ENCODE measurements at regions not wholly inside any gene's neighbourhood (a gene's known extent, or its start where the extent isn't known, plus 50 kb on each side); places are given as distances from the start of the nearest gene placed in this dataset.

- no peak overlapping the region for H3K4me3 ChIP-seq (ENCODE audit: low read depth, low read length)
- DNase-seq (ENCODE audit: low read depth, low spot score) = no peak
- POLR2A ChIA-PET = no interaction called here
- CTCF ChIA-PET = interaction anchor here (0.9 kb wide), 1 partner anchor 16 kb away, joined by 3 read pairs; no protein-coding TSS in a partner anchor
- no peak for TF ChIP-seq CTCF (IDR thresholded peaks at IDR 0.05; ENCODE audit: insufficient read depth, low read length, missing control alignments)
These were observed 246.1 kb downstream of the LY86 start for GRCh38 chr6:6834356-6835222.

GRCh38 chr6:6835223-6835503 is 246.6 kb downstream of the LY86 start:
- CTCF ChIA-PET = interaction anchor here (0.9 kb wide), 1 partner anchor 16 kb away, joined by 3 read pairs; no protein-coding TSS in a partner anchor
- DNase-seq (ENCODE audit: low read depth, low spot score) = no peak
- no peak for TF ChIP-seq CTCF (IDR thresholded peaks at IDR 0.05; ENCODE audit: insufficient read depth, low read length, missing control alignments)
- POLR2A ChIA-PET = no interaction called here
- H3K4me3 ChIP-seq (ENCODE audit: low read depth, low read length) = no peak overlapping the region

DNA sequence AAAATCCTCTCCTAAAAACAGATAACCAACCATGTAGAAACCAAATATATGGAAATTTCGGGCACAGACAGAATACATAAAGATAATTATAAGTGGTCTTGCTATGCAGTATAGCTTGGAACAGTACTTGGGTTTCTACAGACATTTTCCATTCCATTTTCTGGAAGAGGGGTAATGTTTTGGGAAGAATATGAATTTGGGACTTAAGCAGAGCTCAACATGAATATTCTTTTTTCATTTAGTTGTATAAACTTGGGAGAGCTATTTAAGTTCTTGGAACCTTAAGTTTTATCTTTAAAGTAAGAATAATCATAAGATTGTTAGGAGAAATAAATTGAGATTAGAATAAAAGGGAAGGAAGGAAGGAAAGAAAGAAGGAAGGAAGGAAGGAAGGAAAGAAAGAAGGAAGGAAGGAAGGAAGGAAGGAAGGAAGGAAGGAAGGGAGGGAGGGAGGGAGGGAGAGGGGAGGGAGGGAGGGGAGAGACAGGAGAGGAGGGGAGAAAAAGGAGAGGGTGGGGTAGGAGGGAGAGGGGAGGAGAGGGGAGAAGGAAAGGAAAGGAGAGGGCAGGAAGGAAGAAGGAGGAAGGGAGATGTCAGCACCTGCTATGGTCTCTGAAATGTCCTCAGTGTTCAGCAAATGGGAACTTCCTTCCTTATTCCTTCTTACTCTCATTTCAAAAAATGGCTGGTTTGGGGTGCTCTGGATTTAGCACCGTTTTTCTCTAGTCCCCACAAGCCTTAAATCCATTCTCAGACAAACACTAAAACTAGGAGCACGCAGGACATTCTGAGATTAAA is 248.3 kb downstream of the LY86 start:
- no peak for DNase-seq (ENCODE audit: low read depth, low spot score)
- CTCF ChIA-PET = no interaction called here
- no peak overlapping the region for H3K4me3 ChIP-seq (ENCODE audit: low read depth, low read length)
- POLR2A ChIA-PET = no interaction called here
- no peak for TF ChIP-seq CTCF (IDR thresholded peaks at IDR 0.05; ENCODE audit: insufficient read depth, low read length, missing control alignments)

DNA sequence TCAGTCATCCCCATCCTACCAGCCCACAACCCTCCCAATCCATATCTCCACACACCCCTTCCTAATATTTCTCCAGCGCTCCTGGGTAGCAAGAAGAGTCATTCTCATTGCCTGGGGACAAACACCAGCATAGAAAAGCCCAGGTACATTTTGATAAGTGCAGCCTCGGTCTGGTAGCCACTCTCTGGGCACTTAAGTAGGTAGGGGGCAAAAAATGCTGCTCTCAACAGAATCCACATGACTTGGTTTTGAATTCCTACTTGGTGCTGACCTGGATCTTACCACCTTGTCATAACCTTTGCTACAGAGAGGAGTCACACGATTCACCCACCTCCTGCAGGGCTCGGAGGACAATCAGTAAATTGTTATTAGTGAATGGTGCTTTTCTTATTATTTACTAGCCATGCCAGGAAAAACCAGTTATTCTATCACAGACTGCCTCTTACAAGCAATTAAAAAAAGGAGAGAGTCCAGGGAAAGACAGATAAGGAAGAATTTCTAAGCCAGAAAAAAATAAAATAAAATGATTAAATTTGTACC is 249.1 kb downstream of the LY86 start:
- no peak for DNase-seq (ENCODE audit: low read depth, low spot score)
- no peak for TF ChIP-seq CTCF (IDR thresholded peaks at IDR 0.05; ENCODE audit: insufficient read depth, low read length, missing control alignments)
- H3K4me3 ChIP-seq (ENCODE audit: low read depth, low read length) = no peak overlapping the region
- ChIA-PET POLR2A (no interaction called here), CTCF (no interaction called here)

DNA sequence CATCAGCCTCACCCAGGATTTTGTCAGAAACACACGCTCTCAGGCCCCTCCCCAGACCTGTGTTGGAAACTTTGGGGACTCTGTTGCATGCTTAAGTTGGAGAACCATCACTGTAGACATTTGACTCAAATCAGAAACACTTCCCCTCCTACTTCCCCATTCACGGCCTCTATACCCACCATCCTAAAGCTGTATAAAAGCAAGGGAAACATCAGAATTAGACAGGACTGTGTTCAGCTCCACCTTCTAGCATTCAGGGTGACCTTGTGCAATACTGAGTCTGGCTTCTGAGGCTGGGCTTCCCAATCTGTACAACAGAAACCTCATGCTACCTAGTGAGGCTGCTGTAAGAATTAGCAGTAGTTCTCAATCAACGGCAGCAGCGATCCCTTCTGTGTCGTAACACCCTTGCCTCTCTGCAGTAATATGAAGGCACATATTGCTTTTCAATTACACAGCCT is 252.3 kb downstream of the LY86 start:
- POLR2A ChIA-PET = no interaction called here
- H3K4me3 ChIP-seq (ENCODE audit: low read depth, low read length) = no peak overlapping the region
- no peak for DNase-seq (ENCODE audit: low read depth, low spot score)
- CTCF ChIA-PET = no interaction called here
- TF ChIP-seq CTCF (IDR thresholded peaks at IDR 0.05; ENCODE audit: insufficient read depth, low read length, missing control alignments) = no peak

GRCh38 chr6:6841571-6841970 is 253.1 kb downstream of the LY86 start:
- TF ChIP-seq CTCF (IDR thresholded peaks at IDR 0.05; ENCODE audit: insufficient read depth, low read length, missing control alignments) = no peak
- ChIA-PET CTCF (no interaction called here), POLR2A (no interaction called here)
- no peak overlapping the region for H3K4me3 ChIP-seq (ENCODE audit: low read depth, low read length)
- DNase-seq (ENCODE audit: low read depth, low spot score) = no peak

Measured in AG04449 (cell line).